Mammary epithelial cell (primary cell): ENCODE measurements at regions not wholly inside any gene's neighbourhood (a gene's known extent, or its start where the extent isn't known, plus 50 kb on each side); places are given as distances from the start of the nearest gene placed in this dataset.

Experiments used
- CTCF ChIP-seq, 2 donors: IDR thresholded peaks in 1 of 2; conservative IDR thresholded peaks in 1 of 2; 2 replicates each; pipeline ENCODE4 v1.5.1; 2011 to 2012; ENCODE audit warnings: inconsistent platforms in 2 of 2, low read length in 2 of 2, mild to moderate bottlenecking in 2 of 2, control low read depth in 1 of 2, low read depth in 1 of 2; ENCODE audit not compliant: insufficient read depth in 1 of 2; ENCODE audit errors: extremely low read depth in 1 of 2
- EZH2 ChIP-seq: IDR thresholded peaks from 2 replicates; pipeline ENCODE4 v1.6.1; 2012; ENCODE audit warnings: low read length, inconsistent platforms, borderline replicate concordance

DNA sequence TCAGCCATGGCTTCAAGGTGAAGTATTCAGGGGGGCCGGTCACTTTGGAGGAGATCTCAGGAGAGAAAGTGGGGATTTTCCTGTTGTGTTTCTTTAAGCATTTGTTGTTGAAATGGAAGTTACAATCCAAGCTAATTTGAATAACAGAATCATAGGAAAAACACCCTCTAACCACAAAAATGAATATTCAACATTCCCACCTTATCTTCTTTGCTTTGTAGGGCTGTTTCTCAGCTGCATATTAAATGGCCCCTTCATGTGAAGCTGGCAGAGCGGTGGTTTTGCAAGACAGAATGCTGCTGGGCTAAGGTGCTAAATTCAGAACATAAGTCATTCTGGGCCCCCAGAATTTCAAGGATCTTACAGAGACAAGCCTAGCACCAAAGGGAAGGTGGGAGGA is 279.0 kb downstream of the RRAGC start:
- TF ChIP-seq CTCF (conservative IDR thresholded peaks at IDR 0.05 in 1 of 2, IDR thresholded peaks at IDR 0.05 in 1 of 2; ENCODE audit: extremely low read depth in 1 of 2, insufficient read depth in 1 of 2, low read depth in 1 of 2, low read length in 2 of 2) (no peak), EZH2 (no peak)
